ENCODE measurements at regions not wholly inside any gene's neighbourhood (a gene's known extent, or its start where the extent isn't known, plus 50 kb on each side); places are given as distances from the start of the nearest gene placed in this dataset.
"Not testable (repeated sequence)": the region's sequence is repeated elsewhere in the genome, so short reads cannot be mapped to it uniquely, and the experiment has no call there.

DNA sequence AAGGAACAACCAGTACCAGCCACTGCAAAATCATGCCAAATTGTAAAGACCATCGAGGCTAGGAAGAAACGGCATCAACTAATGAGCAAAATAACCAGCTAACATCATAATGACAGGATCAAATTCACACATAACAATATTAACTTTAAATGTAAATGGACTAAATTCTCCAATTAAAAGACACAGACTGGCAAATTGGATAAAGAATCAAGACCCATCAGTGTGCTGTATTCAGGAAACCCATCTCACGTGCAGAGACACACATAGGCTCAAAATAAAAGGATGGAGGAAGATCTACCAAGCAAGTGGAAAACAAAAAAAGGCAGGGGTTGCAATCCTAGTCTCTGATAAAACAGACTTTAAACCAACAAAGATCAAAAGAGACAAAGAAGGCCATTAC, 97.6 kb downstream of the GPX5 start:
- not testable (repeated sequence) for DNase-seq (ENCODE audit: low read depth, low spot score)

DNA sequence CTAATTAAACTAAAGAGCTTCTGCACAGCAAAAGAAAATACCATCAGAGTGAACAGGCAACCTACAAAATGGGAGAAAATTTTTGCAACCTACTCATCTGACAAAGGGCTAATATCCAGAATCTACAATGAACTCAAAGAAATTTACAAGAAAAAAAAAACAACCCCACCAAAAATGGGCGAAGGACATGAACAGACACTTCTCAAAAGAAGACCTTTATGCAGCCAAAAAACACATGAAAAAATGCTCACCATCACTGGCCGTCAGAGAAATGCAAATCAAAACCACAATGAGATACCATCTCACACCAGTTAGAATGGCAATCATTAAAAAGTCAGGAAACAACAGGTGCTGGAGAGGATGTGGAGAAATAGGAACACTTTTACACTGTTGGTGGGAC, 100.7 kb downstream of the GPX5 start:
- not testable (repeated sequence) for DNase-seq (ENCODE audit: low read depth, low spot score)

- DNase-seq (ENCODE audit: low read depth, low spot score), result no peak
Measured at GRCh38 chr6:28632326-28632851, 106.7 kb downstream of the GPX5 start.

- no peak for DNase-seq (ENCODE audit: low read depth, low spot score)
Measured at GRCh38 chr6:28633445-28634215, 107.9 kb downstream of the GPX5 start.

- DNase-seq (ENCODE audit: low read depth, low spot score), result no peak
Measured at GRCh38 chr6:28634411-28634760, 108.7 kb downstream of the GPX5 start.

GRCh38 chr6:28634761-28635546, 109.3 kb downstream of the GPX5 start:
- no peak for DNase-seq (ENCODE audit: low read depth, low spot score)

DNA sequence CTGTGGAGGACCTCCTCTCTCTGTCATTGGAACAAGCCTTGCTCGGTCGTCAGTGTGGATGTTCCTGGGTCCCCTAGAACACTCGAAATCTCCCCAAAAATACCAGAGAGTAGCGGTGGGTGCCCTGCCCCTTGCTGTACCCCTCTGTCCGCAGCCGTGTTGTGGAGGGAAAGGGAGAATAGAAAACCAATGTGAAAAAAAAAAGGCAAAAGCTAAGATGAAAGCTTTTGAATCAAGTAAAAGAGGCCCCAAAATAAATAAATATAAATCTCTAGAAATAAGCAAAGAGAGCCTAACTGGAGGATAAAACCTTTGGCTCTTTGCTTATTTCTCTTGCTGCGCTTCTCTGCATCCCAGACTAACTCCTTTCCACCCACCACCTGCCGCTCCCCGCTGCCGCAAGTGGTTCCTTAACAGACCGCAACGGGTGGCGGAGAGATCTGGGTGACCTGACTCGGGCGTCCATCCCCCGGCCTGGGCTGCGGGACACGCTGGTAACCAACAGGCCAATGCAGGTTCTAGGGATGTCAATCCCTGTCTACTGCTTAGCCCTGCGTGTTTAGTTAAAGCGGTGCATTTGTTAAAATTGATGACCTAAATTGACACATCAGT, 110.0 kb downstream of the GPX5 start:
- DNase-seq (ENCODE audit: low read depth, low spot score), result no peak

GRCh38 chr6:28638787-28639430, 113.2 kb downstream of the GPX5 start:
- no peak for DNase-seq (ENCODE audit: low read depth, low spot score)

GRCh38 chr6:28639445-28640290, 114.0 kb downstream of the GPX5 start:
- DNase-seq (ENCODE audit: low read depth, low spot score), result not testable (repeated sequence)

- DNase-seq (ENCODE audit: low read depth, low spot score), result no peak
Measured at GRCh38 chr6:28643017-28643740, 117.5 kb downstream of the GPX5 start.

GRCh38 chr6:28646650-28647049, 121.0 kb downstream of the GPX5 start:
- no peak for DNase-seq (ENCODE audit: low read depth, low spot score)

GRCh38 chr6:28648035-28648877, 122.6 kb downstream of the GPX5 start:
- DNase-seq (ENCODE audit: low read depth, low spot score), result peak; percentile 28

DNA sequence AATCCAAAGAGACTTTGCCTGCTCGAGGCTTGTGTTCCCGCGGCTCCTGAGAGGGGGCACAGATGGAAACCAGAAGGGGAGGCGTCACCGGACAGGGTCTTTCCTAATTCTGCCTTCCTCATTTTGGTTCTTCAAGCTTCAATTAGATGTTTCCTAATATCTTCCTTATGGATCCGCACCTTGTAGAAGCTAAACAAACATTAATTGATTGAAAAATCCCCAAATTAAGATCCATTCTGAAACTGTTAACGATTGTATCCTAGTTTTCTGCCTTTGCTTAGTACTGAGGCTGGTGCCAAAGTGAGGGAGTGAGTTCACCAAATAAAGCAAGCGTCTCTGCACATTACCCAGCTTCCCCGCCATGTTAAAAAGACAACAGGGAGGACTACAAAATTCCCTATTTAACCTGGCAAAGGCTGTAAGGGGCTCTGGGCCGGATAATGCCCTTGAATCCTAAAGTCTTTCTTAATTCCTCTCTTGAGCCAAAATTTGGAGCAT, 123.2 kb downstream of the GPX5 start:
- DNase-seq (ENCODE audit: low read depth, low spot score), result no peak

DNA sequence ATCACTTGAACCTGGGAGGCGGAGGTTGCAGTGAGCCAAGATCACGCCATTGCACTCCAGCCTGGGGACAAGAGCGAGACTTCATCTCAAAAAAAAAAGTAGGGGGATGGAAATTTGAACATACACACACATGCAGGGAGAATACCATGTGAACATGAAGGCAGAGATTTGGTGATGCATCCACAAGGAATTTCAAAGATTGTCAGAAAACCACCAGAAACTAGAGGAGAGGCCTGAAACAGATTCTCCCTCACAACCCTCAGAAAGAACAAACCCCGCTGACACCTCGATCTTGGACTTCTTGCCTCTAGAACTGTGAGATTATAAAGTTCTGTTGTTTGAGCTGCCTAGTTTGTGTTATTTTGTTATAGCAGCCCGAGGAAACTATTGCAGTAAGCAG, 125.5 kb downstream of the GPX5 start:
- DNase-seq (ENCODE audit: low read depth, low spot score), result no peak

GRCh38 chr6:28653876-28654275, 128.2 kb downstream of the GPX5 start:
- DNase-seq (ENCODE audit: low read depth, low spot score), result no peak

DNA sequence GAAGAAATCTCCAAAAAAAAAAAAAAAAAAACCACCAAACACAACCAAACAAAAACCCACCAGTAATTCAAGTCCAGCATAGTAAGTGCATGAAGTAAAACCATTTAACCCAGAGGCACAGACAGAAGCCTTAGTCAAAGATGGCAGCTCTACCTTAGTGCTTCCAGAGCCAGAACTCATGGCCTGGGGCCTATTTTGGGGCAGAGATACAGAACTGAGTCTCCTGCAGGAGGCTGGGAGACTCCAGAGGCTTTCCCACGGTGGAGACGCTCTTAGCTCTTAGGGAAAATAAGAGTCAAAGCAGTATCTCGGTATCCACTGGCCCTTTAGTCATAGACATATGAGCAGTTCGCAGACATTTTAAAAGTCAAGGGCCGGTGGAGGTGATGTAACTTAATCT, 129.5 kb downstream of the GPX5 start:
- DNase-seq (ENCODE audit: low read depth, low spot score), result no peak

GRCh38 chr6:28656715-28657114, 131.0 kb downstream of the GPX5 start:
- DNase-seq (ENCODE audit: low read depth, low spot score), result no peak

- DNase-seq (ENCODE audit: low read depth, low spot score), result no peak
Measured at GRCh38 chr6:28657381-28657768, 131.7 kb downstream of the GPX5 start.

DNA sequence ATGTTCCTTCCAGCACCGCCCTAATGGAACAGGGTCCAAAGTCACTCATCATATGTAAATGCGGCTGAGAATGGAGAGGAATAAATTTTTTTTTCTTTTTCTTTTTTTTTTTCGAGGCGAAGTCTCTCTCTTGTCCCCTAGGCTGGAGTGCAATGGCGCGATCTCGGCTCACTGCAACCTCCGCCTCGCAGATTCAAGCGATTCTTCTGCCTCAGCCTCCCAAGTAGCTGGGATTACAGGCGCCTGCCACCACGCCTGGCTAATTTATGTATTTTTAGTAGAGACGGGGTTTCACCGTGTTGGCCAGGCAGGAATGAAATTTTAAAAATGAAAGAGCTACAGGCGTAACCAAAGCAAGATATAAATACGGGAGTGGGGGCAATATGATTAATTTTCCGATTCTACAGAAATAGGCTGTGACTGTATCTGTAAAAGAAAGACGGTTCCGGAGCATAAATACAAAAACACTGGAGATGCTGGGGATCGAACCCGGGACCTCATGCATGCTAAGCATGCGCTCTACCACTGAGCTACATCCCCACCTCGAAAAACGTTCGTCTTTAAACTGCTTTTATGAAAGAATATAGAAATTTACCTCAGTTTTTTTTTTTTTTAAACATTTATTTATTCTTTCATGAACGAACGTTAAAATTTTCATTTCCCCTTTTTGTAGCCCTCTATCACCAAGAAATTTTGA, 132.2 kb downstream of the GPX5 start:
- DNase-seq (ENCODE audit: low read depth, low spot score), result peak; percentile 32
